ENCODE measurements at regions not wholly inside any gene's neighbourhood (a gene's known extent, or its start where the extent isn't known, plus 50 kb on each side); places are given as distances from the start of the nearest gene placed in this dataset.

GRCh38 chr14:89078021-89078795 lies 253.8 kb downstream of the TTC8 start:
- H3K4me3 ChIP-seq (ENCODE audit: low read length) = no peak overlapping the region
- no peak for DNase-seq (ENCODE audit: low read depth)
- TF ChIP-seq CTCF (IDR thresholded peaks at IDR 0.05; ENCODE audit: insufficient read depth, low read depth, low read length, missing control alignments) = no peak

DNA sequence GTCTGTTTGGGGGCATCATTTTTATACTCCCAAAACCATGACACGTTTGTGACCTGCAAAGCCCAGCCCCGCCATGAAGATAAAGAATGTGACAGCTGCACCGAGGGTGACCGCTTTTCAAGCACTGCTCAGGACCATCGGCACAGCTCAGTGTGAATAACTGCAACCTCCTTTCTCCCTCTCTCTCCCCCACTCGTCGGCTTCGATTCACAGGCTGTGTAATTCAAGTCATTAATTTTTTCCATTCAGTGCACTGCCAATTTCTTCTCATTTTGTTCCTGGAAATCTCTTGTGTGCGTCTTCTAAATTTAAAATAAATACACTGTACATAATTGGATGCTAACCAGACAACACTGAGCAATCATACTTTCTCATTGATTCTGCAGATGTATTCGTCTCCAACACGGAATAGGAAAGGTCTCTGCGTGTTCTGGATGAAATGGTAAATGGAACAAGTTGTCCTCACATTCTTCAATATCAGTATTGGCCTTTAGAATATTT lies 260.8 kb downstream of the TTC8 start:
- no peak for DNase-seq (ENCODE audit: low read depth)
- no peak overlapping the region for H3K4me3 ChIP-seq (ENCODE audit: low read length)
- TF ChIP-seq CTCF (IDR thresholded peaks at IDR 0.05; ENCODE audit: insufficient read depth, low read depth, low read length, missing control alignments) = no peak

- H3K4me3 ChIP-seq (ENCODE audit: low read length) = no peak overlapping the region
- no peak for TF ChIP-seq CTCF (IDR thresholded peaks at IDR 0.05; ENCODE audit: insufficient read depth, low read depth, low read length, missing control alignments)
- no peak for DNase-seq (ENCODE audit: low read depth)
Observed at GRCh38 chr14:89085737-89086382, 261.4 kb downstream of the TTC8 start.

- DNase-seq (ENCODE audit: low read depth) = no peak
- no peak overlapping the region for H3K4me3 ChIP-seq (ENCODE audit: low read length)
- TF ChIP-seq CTCF (IDR thresholded peaks at IDR 0.05; ENCODE audit: insufficient read depth, low read depth, low read length, missing control alignments) = no peak
Observed at GRCh38 chr14:89088530-89088929, 264.1 kb downstream of the TTC8 start.

DNA sequence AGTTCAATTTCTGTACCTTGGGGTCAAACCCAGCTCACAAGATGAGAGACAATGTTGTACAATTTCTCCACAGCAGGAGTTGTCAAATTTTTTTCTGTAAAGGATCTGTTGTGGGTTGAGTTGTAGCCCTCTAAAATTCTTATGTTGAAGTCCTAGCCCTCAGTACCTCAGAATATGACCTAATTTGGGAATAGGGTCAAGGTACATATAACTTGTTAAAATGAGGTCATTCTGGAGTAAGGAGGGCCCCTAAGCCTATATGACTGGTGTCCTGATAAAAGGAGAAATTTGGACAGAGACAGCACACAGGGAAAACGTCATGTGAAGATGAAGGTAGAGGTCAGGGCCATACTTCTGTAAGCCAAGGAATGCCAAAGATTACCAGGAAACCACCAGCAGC lies 264.9 kb downstream of the TTC8 start:
- DNase-seq (ENCODE audit: low read depth) = no peak
- no peak overlapping the region for H3K4me3 ChIP-seq (ENCODE audit: low read length)
- TF ChIP-seq CTCF (IDR thresholded peaks at IDR 0.05; ENCODE audit: insufficient read depth, low read depth, low read length, missing control alignments) = no peak

- no peak for TF ChIP-seq CTCF (IDR thresholded peaks at IDR 0.05; ENCODE audit: insufficient read depth, low read depth, low read length, missing control alignments)
- no peak for DNase-seq (ENCODE audit: low read depth)
- no peak overlapping the region for H3K4me3 ChIP-seq (ENCODE audit: low read length)
Observed at GRCh38 chr14:89091781-89092180, 267.3 kb downstream of the TTC8 start.

All from epithelial cell of esophagus (primary cell).